Lung (tissue), 11 donors: ENCODE measurements at regions not wholly inside any gene's neighbourhood (a gene's known extent, or its start where the extent isn't known, plus 50 kb on each side); places are given as distances from the start of the nearest gene placed in this dataset.

Experiments
- ATAC-seq: fragments of 200-7000 bp; cut with Tn5 transposase; one replicate; pipeline ENCODE4 v1.9.1; 2020; ENCODE audit warnings: moderate number of reproducible peaks; ENCODE audit not compliant: insufficient read depth, low FRiP score
- DNase-seq, 3 donors: peaks; one replicate each; pipeline ENCODE4 v3.0.0-alpha.2; 2013 to 2017
- H3K27ac ChIP-seq, 2 donors: one replicate each; pipeline ENCODE4 v1.5.1; 2013; ENCODE audit warnings: mild to moderate bottlenecking in 2 of 2, moderate library complexity in 2 of 2, control low read depth in 1 of 2, inconsistent platforms in 1 of 2, low read depth in 1 of 2, low read length in 1 of 2
- H3K27me3 ChIP-seq, 3 donors: one replicate each; pipeline ENCODE4 v1.5.1; 2013; ENCODE audit warnings: low read length in 2 of 3; ENCODE audit not compliant: control insufficient read depth in 3 of 3, insufficient read depth in 3 of 3
- H3K36me3 ChIP-seq, 4 donors: one replicate each; pipeline ENCODE4 v1.5.1; 2013; ENCODE audit warnings: low read length in 4 of 4, mild to moderate bottlenecking in 1 of 4, moderate library complexity in 1 of 4; ENCODE audit not compliant: control insufficient read depth in 4 of 4, insufficient read depth in 4 of 4
- H3K4me1 ChIP-seq, 5 donors: one replicate each; pipeline ENCODE4 v1.5.1; 2013; ENCODE audit warnings: low read length in 5 of 5, mild to moderate bottlenecking in 2 of 5, moderate library complexity in 1 of 5; ENCODE audit not compliant: control insufficient read depth in 5 of 5, insufficient read depth in 5 of 5
- H3K4me3 ChIP-seq: one replicate; pipeline ENCODE4 v1.5.1; 2013; ENCODE audit warnings: mild to moderate bottlenecking, control low read depth, moderate library complexity
- H3K9ac ChIP-seq, 2 donors: one replicate each; pipeline ENCODE4 v1.5.1; 2013; ENCODE audit warnings: low read length in 2 of 2, control low read depth in 1 of 2; ENCODE audit not compliant: insufficient read depth in 1 of 2
- H3K9me3 ChIP-seq, 4 donors: one replicate each; pipeline ENCODE4 v1.5.1; 2013; ENCODE audit warnings: low read length in 3 of 4, mild to moderate bottlenecking in 1 of 4, moderate library complexity in 1 of 4; ENCODE audit not compliant: control insufficient read depth in 4 of 4, insufficient read depth in 3 of 4
- WGBS, 2 donors: extraction: QIAGEN DNeasy Blood & Tissue Kit; methylation state at CpG; one replicate each; pipeline ENCODE4 v1.1.7; 2013; 5-methylcytosine and 5-hydroxymethylcytosine counted together
- TF ChIP-seq, protein P1 (sequence below): IDR thresholded peaks from 2 replicates; pipeline ENCODE4 v1.5.1; 2012; ENCODE audit warnings: mild to moderate bottlenecking; ENCODE audit errors: control extremely low read depth, extremely low read depth
- donor health status: control.
- donor health status: control.
- donor health status: Bipolar disorder and iron deficiency.
- donor health status: healthy.
- donor health status: DM: yes; HTN: yes; CAD: no.

DNA sequence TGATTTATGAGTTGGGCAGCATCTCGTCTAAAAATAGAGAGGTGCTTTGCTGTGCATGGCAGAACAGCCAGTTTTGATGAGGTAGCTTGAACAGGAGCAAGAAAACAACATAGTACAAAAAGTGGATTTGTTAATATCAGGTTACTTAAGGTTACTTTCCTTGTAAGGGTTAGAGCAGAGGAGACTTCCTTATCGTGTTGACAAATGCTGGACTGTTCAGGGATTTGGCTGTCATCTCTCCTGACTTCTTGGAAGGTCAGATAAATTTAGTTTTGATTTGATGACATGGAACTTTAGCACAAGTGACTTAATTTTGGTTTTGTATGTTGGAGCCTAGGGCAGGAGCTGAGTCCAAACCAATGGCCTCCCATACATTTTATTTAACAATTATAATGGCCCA lies 163.9 kb upstream of the ELAC2 start:
- H3K9ac ChIP-seq, result no peak overlapping the region
- 53 to 82% methylated on average over 2 of the region's 2 CpGs for WGBS, 2 donors
- H3K9me3 ChIP-seq, result peaks cover 0 to under 1% (median 0%) of the 10 kb centered on the region in 4 donors
- TF ChIP-seq, protein P1, sequence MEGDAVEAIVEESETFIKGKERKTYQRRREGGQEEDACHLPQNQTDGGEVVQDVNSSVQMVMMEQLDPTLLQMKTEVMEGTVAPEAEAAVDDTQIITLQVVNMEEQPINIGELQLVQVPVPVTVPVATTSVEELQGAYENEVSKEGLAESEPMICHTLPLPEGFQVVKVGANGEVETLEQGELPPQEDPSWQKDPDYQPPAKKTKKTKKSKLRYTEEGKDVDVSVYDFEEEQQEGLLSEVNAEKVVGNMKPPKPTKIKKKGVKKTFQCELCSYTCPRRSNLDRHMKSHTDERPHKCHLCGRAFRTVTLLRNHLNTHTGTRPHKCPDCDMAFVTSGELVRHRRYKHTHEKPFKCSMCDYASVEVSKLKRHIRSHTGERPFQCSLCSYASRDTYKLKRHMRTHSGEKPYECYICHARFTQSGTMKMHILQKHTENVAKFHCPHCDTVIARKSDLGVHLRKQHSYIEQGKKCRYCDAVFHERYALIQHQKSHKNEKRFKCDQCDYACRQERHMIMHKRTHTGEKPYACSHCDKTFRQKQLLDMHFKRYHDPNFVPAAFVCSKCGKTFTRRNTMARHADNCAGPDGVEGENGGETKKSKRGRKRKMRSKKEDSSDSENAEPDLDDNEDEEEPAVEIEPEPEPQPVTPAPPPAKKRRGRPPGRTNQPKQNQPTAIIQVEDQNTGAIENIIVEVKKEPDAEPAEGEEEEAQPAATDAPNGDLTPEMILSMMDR, result no peak
- H3K27ac ChIP-seq, result no peak overlapping the region
- ATAC-seq (no peak), DNase-seq (no peak)
- no peaks in the 10 kb centered on the region for H3K36me3 ChIP-seq
- peaks cover 0 to 3% (median 0%) of the 10 kb centered on the region in 5 donors for H3K4me1 ChIP-seq
- no peaks in the 10 kb centered on the region for H3K27me3 ChIP-seq
- H3K4me3 ChIP-seq, result no peak overlapping the region

DNA sequence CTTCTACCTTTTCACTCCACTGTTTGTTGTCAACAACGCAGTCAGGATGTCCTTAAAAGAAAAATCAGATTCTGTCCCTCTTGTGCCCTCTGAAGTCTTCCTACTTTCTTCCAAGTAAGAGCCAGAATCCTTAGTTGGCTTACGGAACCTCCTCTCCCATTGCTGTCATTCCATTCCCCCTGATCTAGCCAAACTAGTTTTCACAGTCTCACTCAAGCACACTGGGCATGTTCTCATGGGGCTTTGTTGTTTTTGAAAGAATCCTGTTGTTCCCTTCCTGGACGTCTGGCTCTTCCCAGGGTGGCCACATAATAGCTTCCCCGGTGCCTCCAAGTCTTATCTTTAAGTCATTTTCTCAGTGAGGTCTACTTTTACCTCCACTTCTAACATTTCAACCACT lies 158.6 kb upstream of the ELAC2 start:
- no peak overlapping the region for H3K27ac ChIP-seq
- H3K4me3 ChIP-seq, result no peak overlapping the region
- ATAC-seq (no peak), DNase-seq (peak in 1 of 3 donors; percentile 4)
- 40 to 49% methylated on average over 4 of the region's 4 CpGs for WGBS, 2 donors
- TF ChIP-seq, protein P1, result no peak
- H3K4me1 ChIP-seq, result no peaks in the 10 kb centered on the region
- no peak overlapping the region for H3K9ac ChIP-seq
- H3K27me3 ChIP-seq, result no peaks in the 10 kb centered on the region
- peaks cover 0 to 24% (median 9%) of the 10 kb centered on the region in 4 donors for H3K9me3 ChIP-seq
- no peaks in the 10 kb centered on the region for H3K36me3 ChIP-seq

DNA sequence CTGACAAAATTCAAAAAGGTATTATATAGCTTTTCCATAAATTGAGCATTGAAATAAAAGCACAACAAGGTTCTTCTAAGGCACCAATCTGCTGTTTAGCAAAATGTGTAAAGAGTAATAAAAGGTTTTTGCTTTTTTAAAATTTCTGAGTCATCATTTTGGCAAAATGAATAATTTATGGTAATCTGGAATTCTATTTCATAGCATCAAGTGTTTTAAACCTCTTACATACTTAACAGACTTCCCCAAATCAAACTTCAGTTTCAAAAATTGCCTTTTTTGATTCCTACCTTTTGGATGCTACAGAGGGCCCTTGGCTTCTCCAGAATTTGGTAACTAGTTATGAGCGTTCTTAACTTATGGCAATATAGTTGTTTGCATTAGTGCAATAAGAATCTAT lies 154.0 kb upstream of the ELAC2 start:
- peaks cover 0 to 35% (median 12%) of the 10 kb centered on the region in 4 donors for H3K9me3 ChIP-seq
- H3K4me3 ChIP-seq, result no peak overlapping the region
- no peaks in the 10 kb centered on the region for H3K36me3 ChIP-seq
- 91 to 94% methylated on average over 1 of the region's 1 CpG for whole genome bisulfite sequencing, 2 donors
- ATAC-seq (no peak), DNase-seq (no peak)
- H3K4me1 ChIP-seq, result no peaks in the 10 kb centered on the region
- TF ChIP-seq, protein P1, result no peak
- H3K27me3 ChIP-seq, result no peaks in the 10 kb centered on the region
- H3K9ac ChIP-seq, result no peak overlapping the region
- H3K27ac ChIP-seq, result no peak overlapping the region

GRCh38 chr17:13162361-13162760 lies 144.5 kb upstream of the ELAC2 start:
- Histone ChIP-seq H3K9ac (no peak overlapping the region), H3K4me1 (no peaks in the 10 kb centered on the region), H3K27me3 (no peaks in the 10 kb centered on the region), H3K9me3 (peaks cover 0 to 2% (median 0%) of the 10 kb centered on the region in 4 donors), H3K36me3 (no peaks in the 10 kb centered on the region), H3K27ac (no peak overlapping the region), H3K4me3 (no peak overlapping the region)
- TF ChIP-seq, protein P1, result no peak
- DNase-seq (no peak), ATAC-seq (no peak)
- WGBS, 2 donors, result 55 to 67% methylated on average over 1 of the region's 1 CpG
